ENCODE measurements at regions not wholly inside any gene's neighbourhood (a gene's known extent, or its start where the extent isn't known, plus 50 kb on each side); places are given as distances from the start of the nearest gene placed in this dataset.

GRCh38 chr3:74054566-74054965, 429.8 kb upstream of the PDZRN3 start:
- Histone ChIP-seq H3K27ac (ENCODE audit: low read depth, low read length) (no peak overlapping the region), H3K4me1 (ENCODE audit: control insufficient read depth, low read length) (no peaks in the 10 kb centered on the region), H3K9me2 (replicated peaks; ENCODE audit: control insufficient read depth, low read length) (no peaks in the 10 kb centered on the region), H3K4me3 (ENCODE audit: low read length) (no peak overlapping the region), H4K20me1 (ENCODE audit: control insufficient read depth, insufficient read depth, low read depth, low read length) (no peaks in the 10 kb centered on the region), H3K36me3 (ENCODE audit: control insufficient read depth, low read length) (no peaks in the 10 kb centered on the region), H3K4me2 (ENCODE audit: low read length) (no peak overlapping the region), H3K79me2 (ENCODE audit: control insufficient read depth, low read length) (no peaks in the 10 kb centered on the region), H3K27me3 (ENCODE audit: control insufficient read depth, low read length) (no peaks in the 10 kb centered on the region), H3K9me3 (ENCODE audit: control insufficient read depth, insufficient read depth, low read length) (no peaks in the 10 kb centered on the region), H3F3A (ENCODE audit: control insufficient read depth, insufficient read depth) (no peaks in the 10 kb centered on the region)
- TF ChIP-seq CTCF (IDR thresholded peaks at IDR 0.05; ENCODE audit: low read depth, low read length, poor library complexity, severe bottlenecking): no peak
- no peak for TF ChIP-seq EZH2phosphoT487 (IDR thresholded peaks at IDR 0.05; ENCODE audit: borderline replicate concordance, low read length)

- Histone ChIP-seq H3K79me2 (ENCODE audit: control insufficient read depth, low read length) (no peaks in the 10 kb centered on the region), H3K27me3 (ENCODE audit: control insufficient read depth, low read length) (no peaks in the 10 kb centered on the region), H3K4me3 (ENCODE audit: low read length) (no peak overlapping the region), H3K9me3 (ENCODE audit: control insufficient read depth, insufficient read depth, low read length) (no peaks in the 10 kb centered on the region), H3K4me1 (ENCODE audit: control insufficient read depth, low read length) (no peaks in the 10 kb centered on the region), H3F3A (ENCODE audit: control insufficient read depth, insufficient read depth) (no peaks in the 10 kb centered on the region), H3K27ac (ENCODE audit: low read depth, low read length) (no peak overlapping the region), H3K4me2 (ENCODE audit: low read length) (no peak overlapping the region), H3K9me2 (replicated peaks; ENCODE audit: control insufficient read depth, low read length) (no peaks in the 10 kb centered on the region), H4K20me1 (ENCODE audit: control insufficient read depth, insufficient read depth, low read depth, low read length) (no peaks in the 10 kb centered on the region), H3K36me3 (ENCODE audit: control insufficient read depth, low read length) (no peaks in the 10 kb centered on the region)
- TF ChIP-seq EZH2phosphoT487 (IDR thresholded peaks at IDR 0.05; ENCODE audit: borderline replicate concordance, low read length): no peak
- no peak for TF ChIP-seq CTCF (IDR thresholded peaks at IDR 0.05; ENCODE audit: low read depth, low read length, poor library complexity, severe bottlenecking)
These were observed 429.3 kb upstream of the PDZRN3 start for GRCh38 chr3:74053970-74054516.

GRCh38 chr3:74049444-74049843, 424.7 kb upstream of the PDZRN3 start:
- Histone ChIP-seq H3K27me3 (ENCODE audit: control insufficient read depth, low read length) (no peaks in the 10 kb centered on the region), H3K9me3 (ENCODE audit: control insufficient read depth, insufficient read depth, low read length) (no peaks in the 10 kb centered on the region), H3K36me3 (ENCODE audit: control insufficient read depth, low read length) (no peaks in the 10 kb centered on the region), H3K4me2 (ENCODE audit: low read length) (no peak overlapping the region), H3K4me3 (ENCODE audit: low read length) (no peak overlapping the region), H3K4me1 (ENCODE audit: control insufficient read depth, low read length) (no peaks in the 10 kb centered on the region), H3K9me2 (replicated peaks; ENCODE audit: control insufficient read depth, low read length) (no peaks in the 10 kb centered on the region), H3K79me2 (ENCODE audit: control insufficient read depth, low read length) (no peaks in the 10 kb centered on the region), H3F3A (ENCODE audit: control insufficient read depth, insufficient read depth) (no peaks in the 10 kb centered on the region), H4K20me1 (ENCODE audit: control insufficient read depth, insufficient read depth, low read depth, low read length) (no peaks in the 10 kb centered on the region), H3K27ac (ENCODE audit: low read depth, low read length) (no peak overlapping the region)
- TF ChIP-seq EZH2phosphoT487 (IDR thresholded peaks at IDR 0.05; ENCODE audit: borderline replicate concordance, low read length) (no peak), CTCF (IDR thresholded peaks at IDR 0.05; ENCODE audit: low read depth, low read length, poor library complexity, severe bottlenecking) (no peak)
